NCI-H526 treated with DMSO at 0.1 percent for 48 hours (cell line): ENCODE measurements at regions not wholly inside any gene's neighbourhood (a gene's known extent, or its start where the extent isn't known, plus 50 kb on each side); places are given as distances from the start of the nearest gene placed in this dataset.

Experiments
- DNase-seq: peaks from one replicate; lab custom pipeline; 2025; lab: John Stamatoyannopoulos, UW

DNA sequence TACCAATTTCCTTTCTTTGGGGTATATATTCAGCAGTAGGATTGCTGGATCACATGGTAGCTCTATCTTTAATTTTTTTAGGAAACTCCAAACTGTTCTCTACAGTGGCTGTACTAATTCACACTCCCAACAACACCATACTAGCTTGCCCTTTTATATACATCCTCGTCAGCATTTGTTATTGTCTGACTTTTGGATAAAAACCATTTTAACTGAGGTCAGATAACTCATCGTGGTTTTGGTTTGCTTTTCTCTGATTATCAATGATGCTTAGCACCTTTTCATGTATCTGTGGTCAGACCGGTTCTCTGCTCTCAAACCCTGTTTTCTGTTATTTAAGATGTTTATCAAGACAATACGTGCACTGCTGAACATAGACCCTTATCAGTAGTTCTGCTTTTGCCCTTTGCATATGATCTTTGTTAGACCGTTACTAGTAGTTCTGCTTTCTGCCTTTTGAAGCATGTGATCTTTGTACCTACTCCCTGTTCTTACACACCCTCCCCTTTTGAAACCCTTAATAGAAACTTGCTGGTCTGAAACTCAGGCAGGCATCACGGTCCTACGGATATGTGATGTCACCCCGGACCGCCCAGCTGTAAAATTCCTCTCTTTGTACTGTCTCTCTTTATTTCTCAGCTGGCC, 474.3 kb downstream of the RSL24D1 start:
- DNase-seq, result no peak

DNA sequence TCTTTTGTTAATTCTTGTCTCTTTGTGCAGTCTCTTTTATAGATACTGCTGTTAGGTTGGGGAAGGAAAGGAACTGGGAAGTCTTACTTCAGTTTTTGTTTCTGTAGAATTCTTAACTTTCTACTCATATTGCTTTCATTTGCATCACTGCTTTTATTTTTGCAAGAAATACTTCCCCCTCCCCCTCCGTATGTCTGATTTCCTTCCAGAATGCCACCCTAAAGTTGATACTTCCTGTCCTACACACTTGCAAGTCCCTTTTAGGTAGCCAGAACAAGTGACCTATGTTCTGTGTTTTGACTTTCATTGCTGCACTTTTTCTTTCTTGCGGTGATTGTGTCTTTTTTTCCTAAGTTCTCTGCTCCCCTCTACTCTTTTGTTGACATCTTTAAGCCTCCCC, 477.4 kb downstream of the RSL24D1 start:
- DNase-seq, result no peak

DNA sequence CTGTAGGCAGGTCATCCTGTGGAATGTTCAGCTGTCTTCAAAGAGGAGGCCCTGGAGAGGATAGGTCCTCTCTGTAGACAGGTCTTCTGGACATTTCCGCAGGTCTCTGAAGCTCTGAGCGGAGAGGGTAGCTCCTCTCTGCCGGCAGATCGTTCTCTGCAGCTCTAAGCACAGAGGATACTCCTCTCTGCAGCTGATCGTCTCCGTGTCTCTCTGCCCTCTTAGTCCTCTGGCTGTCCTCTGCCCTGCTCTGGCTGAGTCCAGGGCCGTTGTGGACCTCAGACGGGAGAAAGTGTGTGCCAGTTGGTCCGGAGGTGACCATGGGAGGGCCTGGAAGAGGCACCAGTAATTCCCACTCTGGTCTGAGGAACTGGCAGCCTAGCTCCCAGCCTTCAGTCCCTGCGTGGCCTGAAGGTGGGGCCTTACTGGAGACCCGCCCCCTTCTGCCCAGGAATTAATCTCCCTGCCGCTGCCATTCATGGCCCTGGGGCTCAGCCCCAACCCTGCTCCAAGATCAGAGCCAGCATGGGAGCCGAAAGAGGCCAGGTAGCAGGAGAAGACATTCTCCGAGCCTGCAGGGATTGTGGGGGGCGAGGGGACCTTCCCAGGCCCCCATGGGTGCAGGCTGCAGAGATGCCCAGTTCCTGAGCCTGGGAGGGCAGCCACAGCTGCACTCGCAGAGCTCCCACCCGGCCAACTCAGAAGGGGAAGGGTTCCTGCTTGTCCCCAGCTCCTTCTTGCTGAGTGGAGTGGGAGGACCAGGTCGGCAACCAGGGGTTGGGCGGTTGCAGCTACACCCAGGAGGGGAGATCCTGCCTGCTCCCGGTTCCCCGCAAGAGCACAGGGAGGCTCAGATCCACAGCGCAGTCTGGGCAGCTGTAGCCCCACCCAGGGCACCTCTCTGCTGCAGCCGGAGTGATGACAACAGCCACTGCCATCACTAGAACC, 488.7 kb downstream of the RSL24D1 start:
- DNase-seq, result no peak

DNA sequence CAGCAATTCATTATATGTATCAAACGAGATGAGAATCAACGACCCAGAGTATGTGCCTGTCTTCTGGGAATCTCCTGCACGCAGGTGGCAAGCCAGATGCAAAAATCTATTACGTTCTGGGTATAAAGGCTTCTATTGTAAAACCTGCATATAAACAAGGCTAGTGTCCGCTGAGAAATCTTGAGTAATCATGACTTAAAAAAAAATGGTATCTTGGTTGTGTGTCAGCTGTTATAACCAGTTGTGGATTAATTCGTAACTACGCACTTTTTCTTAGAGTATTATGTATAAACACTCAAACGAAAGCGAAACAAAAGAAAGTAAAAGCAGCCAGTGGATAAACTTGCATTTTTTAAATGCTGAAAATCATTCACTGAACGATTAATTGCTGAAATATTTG, 509.1 kb downstream of the RSL24D1 start:
- no peak for DNase-seq
